Central memory CD8-positive, alpha-beta T cell (primary cell): ENCODE measurements at regions not wholly inside any gene's neighbourhood (a gene's known extent, or its start where the extent isn't known, plus 50 kb on each side); places are given as distances from the start of the nearest gene placed in this dataset.

Source experiments
- ATAC-seq: fragments of 150-1000 bp; cut with Tn5 transposase; replicated peaks from 2 replicates; pipeline ENCODE4 v1.10.0; 2022; ENCODE audit warnings: mild to moderate bottlenecking, moderate FRiP score, moderate number of reproducible peaks; ENCODE audit not compliant: poor library complexity, severe bottlenecking; ENCODE audit errors: extremely low read depth
- DNase-seq, 2 donors: peaks; one replicate each; pipeline ENCODE4 v3.0.0; 2021; ENCODE audit warnings: low spot score in 2 of 2
- H3K27ac Mint-ChIP-seq: one replicate; pipeline ENCODE4 v1.8.0; 2022; ENCODE audit warnings: low read depth, mild to moderate bottlenecking, moderate library complexity, mixed read lengths
- H3K27me3 Mint-ChIP-seq: one replicate; pipeline ENCODE4 v1.8.0; 2022; ENCODE audit warnings: mixed read lengths
- H3K36me3 Mint-ChIP-seq: one replicate; pipeline ENCODE4 v1.8.0; 2022; ENCODE audit warnings: mild to moderate bottlenecking, moderate library complexity, mixed read lengths; ENCODE audit not compliant: insufficient read depth
- H3K4me1 Mint-ChIP-seq: one replicate; pipeline ENCODE4 v1.8.0; 2022; ENCODE audit warnings: mixed read lengths
- H3K4me3 Mint-ChIP-seq: one replicate; pipeline ENCODE4 v1.8.0; 2022; ENCODE audit warnings: mild to moderate bottlenecking, moderate library complexity, mixed read lengths
- H3K9me3 Mint-ChIP-seq: one replicate; pipeline ENCODE4 v1.8.0; 2022; ENCODE audit warnings: mixed read lengths

DNA sequence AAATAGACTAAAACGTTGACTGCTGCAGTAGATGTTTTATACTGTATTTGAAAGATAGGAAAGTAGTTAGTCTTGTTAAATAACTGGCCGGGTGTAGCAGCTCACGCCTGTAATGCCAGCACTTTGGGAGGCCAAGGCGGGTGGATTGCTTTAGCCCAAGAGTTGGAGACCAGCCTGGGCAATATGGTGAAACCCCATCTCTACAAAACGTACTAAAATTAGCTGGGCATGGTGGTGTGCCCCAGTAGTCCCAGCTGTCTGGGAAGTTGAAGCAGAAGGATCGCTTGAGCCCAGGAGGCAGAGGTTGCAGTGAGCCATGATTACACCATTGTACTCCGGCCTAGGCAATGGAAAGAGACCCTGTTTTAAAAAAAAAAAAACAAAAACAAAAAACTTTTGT is 60.5 kb upstream of the ULK4 start:
- H3K9me3 Mint-ChIP-seq: no peaks in the 10 kb centered on the region
- H3K4me3 Mint-ChIP-seq: no peak overlapping the region
- H3K4me1 Mint-ChIP-seq: peaks cover 47% of the 10 kb centered on the region
- ATAC-seq (no peak), DNase-seq (no peak)
- no peak overlapping the region for H3K27ac Mint-ChIP-seq
- no peaks in the 10 kb centered on the region for H3K27me3 Mint-ChIP-seq
- H3K36me3 Mint-ChIP-seq: peaks cover 1% of the 10 kb centered on the region

DNA sequence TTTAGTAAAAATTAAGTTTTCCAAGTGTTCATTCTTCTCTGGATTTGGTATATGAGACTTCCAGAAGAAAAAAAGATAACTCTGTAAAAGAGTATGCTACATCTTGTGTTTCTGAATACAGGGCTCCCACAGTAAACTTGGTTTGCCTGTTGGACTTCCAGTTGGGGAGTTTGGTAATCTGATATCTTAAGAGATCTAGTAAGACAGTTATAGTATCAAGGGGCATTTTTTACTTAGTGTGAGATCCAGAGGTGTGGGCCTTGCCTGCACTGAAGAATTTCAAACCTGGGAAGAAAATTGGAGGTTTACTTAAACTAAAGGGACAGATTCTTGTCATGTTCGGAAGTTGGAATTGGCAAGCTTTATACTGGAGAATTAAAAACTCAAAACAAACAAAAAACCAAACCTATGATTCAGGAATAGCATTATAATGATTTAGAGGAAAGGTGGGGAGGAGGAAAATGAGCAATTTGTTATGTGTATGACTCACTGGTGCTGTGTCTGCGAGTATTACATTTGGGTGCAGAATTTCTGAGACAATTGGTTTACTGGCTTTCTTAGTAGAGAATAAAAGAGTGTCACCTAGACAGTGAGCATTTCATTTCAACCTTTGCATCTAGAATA is 58.9 kb upstream of the ULK4 start:
- Mint-ChIP-seq H3K4me1 (peaks cover 54% of the 10 kb centered on the region), H3K27me3 (no peaks in the 10 kb centered on the region), H3K36me3 (peaks cover 3% of the 10 kb centered on the region), H3K27ac (no peak overlapping the region), H3K4me3 (no peak overlapping the region), H3K9me3 (no peaks in the 10 kb centered on the region)
- ATAC-seq (no peak), DNase-seq (no peak)

DNA sequence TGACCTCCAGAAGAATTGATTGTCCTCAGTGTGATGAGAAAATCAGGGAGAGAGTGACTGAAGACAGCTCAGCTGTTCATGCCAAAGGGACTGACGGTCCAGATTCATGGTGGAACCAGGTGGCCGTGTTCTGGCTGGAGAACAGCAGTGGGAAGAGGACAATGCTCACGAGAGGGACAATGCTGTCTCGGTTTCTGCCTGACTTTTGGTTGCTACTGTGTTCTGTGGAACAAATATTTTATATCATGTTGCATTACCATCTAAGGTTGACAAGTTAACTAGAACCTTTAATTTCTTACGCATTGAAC is 58.0 kb upstream of the ULK4 start:
- Mint-ChIP-seq H3K4me1 (peaks cover 54% of the 10 kb centered on the region), H3K4me3 (no peak overlapping the region), H3K27me3 (no peaks in the 10 kb centered on the region), H3K27ac (no peak overlapping the region), H3K36me3 (peaks cover 5% of the 10 kb centered on the region), H3K9me3 (no peaks in the 10 kb centered on the region)
- DNase-seq (no peak), ATAC-seq (no peak)

- H3K4me3 Mint-ChIP-seq: no peak overlapping the region
- H3K36me3 Mint-ChIP-seq: peaks cover 9% of the 10 kb centered on the region
- H3K4me1 Mint-ChIP-seq: peaks cover 59% of the 10 kb centered on the region
- H3K9me3 Mint-ChIP-seq: no peaks in the 10 kb centered on the region
- no peaks in the 10 kb centered on the region for H3K27me3 Mint-ChIP-seq
- H3K27ac Mint-ChIP-seq: no peak overlapping the region
- ATAC-seq: no peak
- no peak for DNase-seq
Measured at GRCh38 chr3:42019144-42019952, 57.4 kb upstream of the ULK4 start.

DNA sequence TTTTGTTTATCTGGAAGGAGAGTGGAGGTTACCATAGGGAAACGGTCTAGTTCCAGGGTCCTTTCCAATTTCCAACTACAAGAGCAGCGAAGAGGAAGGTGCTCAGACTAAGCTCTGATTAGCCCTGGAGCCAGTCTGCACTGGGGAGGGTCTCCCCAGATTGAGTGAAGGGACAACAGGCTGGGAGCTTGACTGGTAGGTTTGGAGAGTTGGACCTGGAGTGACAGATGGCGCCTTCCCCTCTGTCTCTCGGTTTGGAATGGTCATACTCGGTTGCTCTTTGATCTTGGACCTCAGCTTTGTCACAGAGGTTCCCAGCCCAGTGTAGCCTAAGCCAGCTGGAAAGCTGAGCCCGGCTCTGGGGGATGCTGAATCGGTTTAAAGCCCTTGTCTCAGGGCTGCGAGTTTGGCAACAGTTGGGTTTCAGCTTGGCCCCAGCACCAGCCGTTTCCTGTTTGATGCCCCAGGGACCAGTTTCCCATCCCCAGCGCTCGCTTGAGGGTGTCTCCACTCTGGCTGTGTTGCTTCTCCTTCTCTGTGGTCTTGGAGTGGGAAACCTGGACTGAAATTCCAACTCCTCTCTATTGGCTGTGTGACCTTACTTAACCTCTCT is 53.1 kb upstream of the ULK4 start:
- H3K4me1 Mint-ChIP-seq: peaks cover 49% of the 10 kb centered on the region
- H3K27me3 Mint-ChIP-seq: no peaks in the 10 kb centered on the region
- H3K36me3 Mint-ChIP-seq: peaks cover 14% of the 10 kb centered on the region
- no peaks in the 10 kb centered on the region for H3K9me3 Mint-ChIP-seq
- no peak for ATAC-seq
- H3K4me3 Mint-ChIP-seq: peak overlapping the region; percentile 91
- DNase-seq: no peak
- peak overlapping the region; percentile 78 for H3K27ac Mint-ChIP-seq

GRCh38 chr3:42014458-42014920 is 52.6 kb upstream of the ULK4 start:
- Mint-ChIP-seq H3K4me1 (peaks cover 44% of the 10 kb centered on the region), H3K27me3 (no peaks in the 10 kb centered on the region), H3K4me3 (peak overlapping the region; percentile 91), H3K36me3 (peaks cover 16% of the 10 kb centered on the region), H3K27ac (peak overlapping the region; percentile 78), H3K9me3 (no peaks in the 10 kb centered on the region)
- ATAC-seq (no peak), DNase-seq (no peak)

DNA sequence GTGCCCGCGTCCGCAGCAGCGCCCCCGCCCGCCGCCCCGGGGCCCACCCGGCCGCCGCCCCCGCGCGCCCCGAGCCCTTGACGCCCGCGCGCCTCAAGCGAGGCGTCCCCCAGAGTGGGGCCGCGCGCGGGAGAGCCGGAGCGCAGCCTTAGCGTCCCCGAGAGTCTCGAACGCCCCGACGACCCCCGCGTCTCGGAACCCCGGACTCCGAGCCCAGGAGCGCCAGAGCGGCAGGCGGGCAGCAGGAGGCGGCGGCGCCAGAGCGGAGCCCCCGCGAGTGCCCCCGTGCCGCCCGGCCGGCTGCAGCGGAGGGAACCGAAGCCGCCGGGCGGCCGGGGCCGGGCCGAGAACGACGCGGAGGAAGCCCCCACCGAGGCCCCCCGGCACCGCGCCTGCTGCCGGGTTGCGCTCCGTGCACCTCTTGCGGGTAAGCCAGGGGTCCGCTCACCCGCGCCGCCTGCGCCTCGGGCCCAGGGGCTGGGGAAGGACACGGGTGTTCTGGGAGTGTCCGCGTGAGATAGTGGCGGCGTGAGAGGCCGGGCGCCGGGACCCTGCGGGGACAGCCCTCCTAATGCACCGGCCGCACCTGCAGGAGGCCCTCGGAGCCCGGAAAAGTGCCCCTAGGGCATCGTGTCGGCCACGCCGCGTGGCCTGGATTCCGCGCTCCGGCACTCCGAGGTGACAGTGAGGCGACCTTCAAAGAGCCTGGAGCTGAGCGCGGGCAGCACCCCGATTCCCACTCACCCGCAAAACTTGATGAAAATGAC is 52.0 kb upstream of the ULK4 start:
- H3K4me1 Mint-ChIP-seq: peaks cover 43% of the 10 kb centered on the region
- H3K36me3 Mint-ChIP-seq: peaks cover 16% of the 10 kb centered on the region
- H3K9me3 Mint-ChIP-seq: no peaks in the 10 kb centered on the region
- peak; percentile 8 for ATAC-seq
- H3K27me3 Mint-ChIP-seq: no peaks in the 10 kb centered on the region
- peak in 1 of 2 donors; percentile 17 for DNase-seq
- peak overlapping the region; percentile 98 for H3K27ac Mint-ChIP-seq
- peak overlapping the region; percentile 91 for H3K4me3 Mint-ChIP-seq

DNA sequence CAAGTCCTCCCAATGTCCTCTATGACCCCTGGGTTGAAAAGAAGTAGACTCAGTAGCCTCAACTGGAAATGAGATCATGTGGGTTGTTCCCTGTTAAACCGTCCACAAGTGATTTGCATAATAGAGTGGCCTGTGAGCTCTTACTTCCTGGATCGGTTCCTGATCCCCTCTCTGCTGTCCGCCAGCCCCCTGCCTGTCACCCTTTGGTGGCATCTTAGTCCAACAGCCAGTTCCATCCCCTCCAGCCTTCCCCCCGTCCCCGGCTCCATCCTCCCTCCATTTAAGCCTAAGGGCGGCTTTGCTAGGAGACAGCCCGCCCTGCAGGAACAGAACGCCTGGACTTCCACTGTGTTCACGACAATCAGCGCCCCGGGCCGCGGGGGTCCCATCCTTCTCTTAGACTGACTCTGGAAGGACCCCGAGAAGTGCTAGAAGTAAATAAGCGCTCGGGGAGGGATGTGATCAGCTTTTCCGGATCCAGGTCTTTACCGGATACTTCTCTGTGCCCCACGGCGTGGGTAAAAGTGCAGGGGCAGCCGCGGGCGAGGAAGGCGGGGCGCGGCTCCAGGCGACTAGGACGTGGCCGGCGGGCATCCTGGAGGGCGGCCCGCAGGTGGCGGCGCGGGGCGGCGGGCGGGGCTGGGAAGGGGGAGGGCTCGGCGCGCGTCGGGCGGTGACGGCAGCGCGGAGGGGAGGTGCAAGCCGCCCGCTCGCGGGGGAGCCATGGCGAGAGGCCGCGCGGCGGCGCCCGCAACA is 51.2 kb upstream of the ULK4 start:
- Mint-ChIP-seq H3K36me3 (peaks cover 16% of the 10 kb centered on the region), H3K9me3 (no peaks in the 10 kb centered on the region), H3K27ac (peak overlapping the region; percentile 98), H3K27me3 (no peaks in the 10 kb centered on the region), H3K4me3 (peak overlapping the region; percentile 91), H3K4me1 (peaks cover 43% of the 10 kb centered on the region)
- ATAC-seq (peak; percentile 69), DNase-seq (peak; percentile 42 to 43)

DNA sequence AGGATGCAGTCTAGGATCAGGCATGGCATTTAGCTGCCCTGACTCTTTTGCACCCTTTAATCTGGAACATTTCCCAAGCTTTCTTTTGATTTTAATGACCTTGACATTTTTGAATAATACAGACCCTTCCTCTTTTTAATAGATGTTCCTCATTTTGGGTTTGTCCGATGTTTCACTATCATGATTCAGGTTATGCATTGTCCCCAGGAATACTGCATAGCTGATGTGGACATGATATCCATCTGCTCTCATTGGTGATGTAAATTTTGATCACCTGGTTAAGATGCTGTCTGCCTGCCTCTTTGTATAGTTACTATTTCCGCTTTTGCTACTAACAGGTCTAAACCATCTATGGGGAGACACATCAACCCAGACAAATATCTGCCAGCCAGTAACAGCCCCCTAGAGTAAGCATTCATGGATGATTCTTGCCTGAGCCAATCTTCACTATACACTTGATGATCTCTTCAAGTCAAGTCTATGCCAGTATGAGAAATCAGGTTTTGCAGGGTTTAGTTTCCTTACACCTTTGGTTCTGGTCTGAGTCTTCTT is 50.6 kb upstream of the ULK4 start:
- Mint-ChIP-seq H3K4me1 (peaks cover 43% of the 10 kb centered on the region), H3K27me3 (no peaks in the 10 kb centered on the region), H3K9me3 (no peaks in the 10 kb centered on the region), H3K36me3 (peaks cover 17% of the 10 kb centered on the region), H3K27ac (peak overlapping the region; percentile 98), H3K4me3 (peak overlapping the region; percentile 91)
- DNase-seq: peak in 1 of 2 donors; percentile 28
- peak; percentile 73 for ATAC-seq
